HG03159 (cell line): ENCODE measurements at regions not wholly inside any gene's neighbourhood (a gene's known extent, or its start where the extent isn't known, plus 50 kb on each side); places are given as distances from the start of the nearest gene placed in this dataset.

Experiments used
- ATAC-seq: cut with Tn5 transposase; IDR thresholded peaks from one replicate; pipeline ENCODE4 v1.9.1; 2021; ENCODE audit warnings: mild to moderate bottlenecking, moderate library complexity; ENCODE audit not compliant: unreplicated experiment

DNA sequence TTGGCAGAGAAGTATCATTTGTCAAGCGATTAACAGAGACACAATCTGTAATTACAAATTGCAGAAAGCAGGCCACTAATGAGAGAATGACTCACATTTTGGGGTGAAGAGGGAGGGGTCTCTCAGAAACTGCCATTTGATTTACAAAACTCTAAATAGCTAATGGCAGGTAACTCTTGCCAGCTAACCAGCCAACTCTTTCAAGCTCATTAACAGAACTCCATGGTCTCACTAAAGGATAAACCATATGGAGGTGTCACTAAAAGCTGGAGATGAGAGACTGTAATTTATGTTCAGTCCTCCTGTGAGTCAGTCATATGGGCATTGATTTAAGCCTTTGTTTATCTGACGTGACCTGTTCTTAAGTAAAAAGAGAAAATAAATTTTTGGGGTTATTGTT, 336.4 kb downstream of the FOXG1 start:
- ATAC-seq, result no peak

DNA sequence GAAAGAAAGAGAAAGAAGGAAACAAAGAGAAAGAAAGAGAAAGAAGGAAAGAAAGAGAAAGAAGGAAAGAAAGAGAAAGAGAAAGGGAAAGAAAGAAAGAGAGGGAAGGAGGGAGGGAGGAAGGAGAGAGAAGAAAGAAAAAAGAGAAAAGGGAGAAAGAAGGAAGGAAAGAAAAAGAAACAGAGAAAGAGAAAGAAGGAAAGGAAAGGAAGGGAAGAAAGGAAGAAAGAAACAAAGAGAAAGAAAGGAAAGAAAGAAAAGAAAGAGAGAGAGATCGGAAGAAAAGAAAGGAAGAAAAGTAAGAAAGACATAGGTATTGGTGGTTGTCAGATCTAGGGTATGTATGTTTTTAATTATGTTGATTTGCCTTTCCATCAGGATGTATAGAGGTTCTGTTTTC, 342.3 kb downstream of the FOXG1 start:
- ATAC-seq, result no peak

DNA sequence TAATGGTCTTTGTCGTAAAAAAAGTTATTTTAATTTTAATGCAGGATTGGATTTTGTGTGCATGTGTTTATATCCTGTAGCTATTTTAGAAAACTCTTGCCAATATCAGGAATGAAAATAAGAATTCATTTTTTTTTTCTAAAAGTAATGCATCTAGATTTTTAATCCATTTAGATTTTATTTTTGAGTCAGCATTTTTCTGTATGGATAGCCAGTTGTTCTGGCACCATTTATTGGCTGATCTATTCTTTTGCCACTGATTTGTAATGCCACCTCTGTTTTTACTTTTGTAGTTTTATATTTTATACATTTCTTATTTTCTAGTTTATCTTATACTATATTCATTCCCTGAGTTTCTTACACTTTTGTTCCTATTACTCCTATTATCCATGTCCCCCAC, 343.0 kb downstream of the FOXG1 start:
- no peak for ATAC-seq

DNA sequence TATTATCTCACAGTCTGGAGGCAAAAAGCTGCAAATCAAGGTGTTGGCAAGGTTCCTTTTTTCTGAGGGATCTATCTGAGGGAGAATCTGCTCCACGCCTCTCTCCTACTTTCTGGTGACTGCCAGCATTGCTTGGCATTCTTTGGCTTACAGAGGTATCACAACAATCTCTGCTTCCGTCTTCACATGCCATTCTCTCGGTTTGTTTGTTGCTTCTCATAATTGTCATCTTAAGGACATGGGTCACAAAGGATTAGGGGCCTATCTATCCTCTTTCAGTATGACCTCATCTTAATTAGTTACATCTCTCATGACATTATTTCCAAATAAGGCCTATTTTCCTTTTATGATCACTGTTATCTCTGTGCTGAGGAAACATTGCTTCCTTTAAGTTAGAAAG, 345.0 kb downstream of the FOXG1 start:
- ATAC-seq, result no peak

GRCh38 chr14:29123017-29123416, 356.4 kb downstream of the FOXG1 start:
- no peak for ATAC-seq

DNA sequence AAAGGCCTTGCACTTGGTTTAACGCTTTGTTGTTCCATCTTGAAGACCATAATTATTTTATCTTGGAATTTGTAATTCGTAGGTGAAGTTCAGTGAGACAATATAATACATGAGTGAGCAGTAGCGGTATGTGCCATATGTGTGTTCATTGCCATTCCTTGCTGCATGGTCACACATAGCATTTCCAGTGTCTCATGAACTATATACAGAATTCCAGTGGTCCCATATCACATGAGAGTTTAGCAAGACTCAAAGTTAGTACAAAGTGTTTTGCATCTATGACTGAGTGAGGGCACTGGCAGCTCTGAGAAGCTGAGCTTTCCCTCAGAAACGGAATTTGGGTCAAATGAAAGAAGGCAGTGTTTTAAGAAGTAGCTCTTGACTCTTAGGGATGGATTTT, 359.8 kb downstream of the FOXG1 start:
- no peak for ATAC-seq

DNA sequence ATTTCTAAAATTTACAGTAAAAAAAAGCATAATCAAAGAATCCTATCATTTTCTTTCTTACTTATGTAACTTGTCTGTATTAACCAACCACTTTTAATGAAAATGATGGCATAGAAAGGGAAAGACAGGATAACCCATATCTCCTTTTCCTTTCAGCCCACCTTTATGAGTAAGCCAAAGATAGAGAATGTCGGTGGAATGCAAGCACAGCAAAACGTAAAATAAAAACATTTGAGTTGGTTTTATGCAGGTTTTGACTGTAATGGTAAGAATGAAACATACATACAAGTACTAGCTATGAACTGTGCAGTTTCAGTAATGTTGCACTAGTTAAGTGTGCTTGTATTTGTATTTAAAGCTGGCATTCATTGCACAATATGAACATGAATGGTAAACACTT, 360.3 kb downstream of the FOXG1 start:
- ATAC-seq, result no peak

- no peak for ATAC-seq
Observed at GRCh38 chr14:29140016-29140415, 373.4 kb downstream of the FOXG1 start.

DNA sequence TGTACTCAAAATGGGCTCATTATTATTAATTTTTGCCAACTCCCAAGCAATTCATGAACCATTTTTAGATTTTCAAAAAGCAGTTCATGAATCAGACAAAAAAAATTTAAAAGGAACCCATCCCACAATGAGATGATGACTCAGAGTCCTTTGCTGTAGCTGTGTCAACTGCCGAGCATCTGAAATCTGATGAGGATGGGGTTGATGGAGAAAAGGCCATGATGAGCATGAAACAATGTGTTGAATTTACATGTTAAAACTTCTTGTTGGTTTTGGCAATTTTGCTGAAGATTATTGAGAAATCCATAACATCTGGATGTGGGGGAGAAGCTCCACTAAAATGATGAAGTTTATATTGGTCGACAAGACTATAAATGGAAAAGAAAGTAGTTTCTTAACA, 378.0 kb downstream of the FOXG1 start:
- ATAC-seq, result no peak

DNA sequence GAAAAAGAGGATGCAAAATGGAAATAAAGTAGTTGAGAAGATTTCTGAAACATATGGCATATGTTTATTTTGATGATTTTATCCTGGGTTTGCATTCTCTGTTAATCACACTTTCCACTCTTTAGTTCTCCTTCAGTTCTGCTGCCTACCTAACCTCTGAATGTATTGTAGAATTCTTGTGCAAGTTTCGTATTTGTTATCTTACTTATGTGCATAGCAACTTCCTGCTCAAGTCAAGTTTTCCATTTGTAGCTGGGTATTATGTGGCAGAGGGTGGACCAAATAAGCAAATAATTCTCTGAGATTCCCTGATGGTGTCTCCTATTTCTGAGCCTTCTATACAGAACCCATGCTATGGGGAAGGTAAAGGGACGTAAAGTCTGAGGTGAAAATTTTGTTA, 381.6 kb downstream of the FOXG1 start:
- no peak for ATAC-seq

DNA sequence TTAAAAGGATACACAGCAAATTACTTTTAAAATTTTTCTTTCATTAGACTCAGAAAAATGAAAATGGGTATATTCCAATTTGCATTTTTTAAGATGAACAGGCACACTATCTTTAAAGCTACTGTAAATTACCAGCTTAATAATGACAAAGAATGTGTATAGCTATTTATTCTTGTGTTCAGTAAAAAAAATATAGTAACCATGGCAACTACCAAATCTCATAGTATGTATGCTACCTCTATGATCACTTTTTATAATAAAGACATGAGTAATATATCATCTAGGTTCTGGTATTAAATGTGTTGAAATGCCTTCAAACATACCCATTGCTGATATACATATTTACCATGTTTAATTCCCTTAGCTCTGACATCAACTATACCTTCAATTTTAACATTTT, 383.2 kb downstream of the FOXG1 start:
- no peak for ATAC-seq

- ATAC-seq, result no peak
Observed at GRCh38 chr14:29150659-29151058, 384.1 kb downstream of the FOXG1 start.

DNA sequence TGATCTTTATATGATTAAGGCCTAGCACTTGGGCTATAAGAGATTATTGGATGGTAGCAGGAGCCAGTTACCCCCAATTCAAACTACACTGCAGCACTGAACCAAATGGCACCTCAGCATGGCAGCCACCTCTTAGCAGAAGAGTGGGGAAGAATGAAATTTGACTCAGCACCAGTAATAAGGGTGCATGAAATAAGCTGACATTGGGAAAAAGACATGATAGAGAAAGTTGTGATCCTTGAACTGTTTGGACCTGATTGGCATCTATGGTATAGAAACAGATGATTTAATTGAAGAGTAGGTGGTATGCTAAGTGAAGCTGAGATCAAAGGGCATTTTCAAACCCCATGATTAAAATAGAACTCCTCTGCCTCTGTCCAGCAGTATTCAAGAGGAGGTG, 389.5 kb downstream of the FOXG1 start:
- no peak for ATAC-seq

GRCh38 chr14:29161593-29161992, 395.0 kb downstream of the FOXG1 start:
- no peak for ATAC-seq

- no peak for ATAC-seq
Observed at GRCh38 chr14:29163109-29163508, 396.5 kb downstream of the FOXG1 start.

DNA sequence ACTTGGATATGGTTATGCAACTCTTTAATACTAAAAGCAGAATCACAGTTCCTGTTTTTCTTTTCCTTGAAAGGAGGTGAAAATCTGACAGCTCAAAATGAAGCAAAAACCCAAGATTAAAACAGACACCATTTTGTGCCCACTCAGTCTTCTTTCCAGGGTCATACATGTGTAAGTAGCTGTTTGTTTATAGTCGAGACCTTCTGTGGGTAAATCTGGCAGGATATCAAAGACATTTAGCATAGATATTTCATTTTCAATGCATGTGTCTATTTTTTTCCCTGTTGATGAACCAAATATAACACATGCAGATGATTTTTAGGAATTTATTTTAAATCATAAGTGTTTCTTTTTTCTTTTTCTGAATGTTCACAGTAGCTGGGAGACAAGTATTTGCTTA, 398.8 kb downstream of the FOXG1 start:
- ATAC-seq, result no peak

GRCh38 chr14:29166507-29166906, 399.9 kb downstream of the FOXG1 start:
- no peak for ATAC-seq

DNA sequence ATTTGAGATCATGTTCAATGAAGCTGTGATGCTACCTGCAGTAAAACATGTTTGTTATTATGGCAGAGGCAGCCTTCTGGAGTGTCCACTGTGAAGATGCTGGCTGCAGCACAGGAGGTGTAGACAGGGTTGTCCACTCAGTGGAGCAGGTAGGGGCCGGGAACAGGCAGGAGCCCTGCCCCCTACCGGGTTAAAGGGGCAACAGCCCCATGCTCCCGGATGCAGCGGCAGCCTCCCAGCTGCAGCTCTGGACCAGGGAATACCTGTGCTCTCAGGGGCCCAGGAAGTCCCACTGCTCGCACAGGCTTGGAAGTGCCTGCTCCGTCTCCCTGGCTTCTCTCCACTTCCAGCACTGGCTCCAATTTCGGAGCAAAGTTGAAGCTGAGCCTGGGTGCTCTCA, 401.6 kb downstream of the FOXG1 start:
- no peak for ATAC-seq

DNA sequence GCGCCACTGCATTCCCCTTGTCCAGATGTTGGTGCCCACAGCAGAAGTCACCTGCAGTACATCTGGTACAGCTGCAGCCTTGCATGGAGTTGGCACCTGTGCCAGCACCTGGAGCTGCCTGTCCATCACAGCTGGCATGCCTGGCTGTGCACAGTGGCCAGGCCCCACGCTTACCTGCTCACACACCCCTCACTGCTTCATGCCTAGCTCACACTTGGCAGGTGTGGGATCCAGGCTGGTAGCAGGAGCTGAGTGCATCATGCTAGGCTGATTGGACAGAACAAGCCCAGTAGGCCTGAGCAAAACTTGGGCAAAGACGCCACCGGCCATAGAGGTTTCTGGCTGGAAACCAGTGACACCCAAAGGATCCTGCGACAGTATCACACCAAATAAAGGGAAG, 402.8 kb downstream of the FOXG1 start:
- ATAC-seq, result no peak

DNA sequence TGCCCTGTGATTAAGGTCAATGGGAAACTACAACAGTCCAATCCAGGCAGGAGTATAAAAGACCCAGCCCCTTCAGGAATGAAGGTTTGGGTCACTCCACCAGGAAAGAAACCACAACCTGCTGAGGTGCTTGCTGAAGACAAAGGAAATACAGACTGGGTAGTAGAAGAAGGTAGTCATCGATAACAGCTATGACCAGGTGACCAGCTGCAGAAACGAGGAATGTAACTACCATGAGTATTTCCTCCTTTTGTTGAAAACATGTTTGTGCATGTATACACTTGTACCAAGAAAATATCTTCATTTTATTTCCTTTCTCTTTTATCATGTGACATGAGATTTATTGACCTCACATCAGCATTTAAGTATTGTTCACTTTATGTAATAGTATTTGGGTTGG, 409.1 kb downstream of the FOXG1 start:
- no peak for ATAC-seq

DNA sequence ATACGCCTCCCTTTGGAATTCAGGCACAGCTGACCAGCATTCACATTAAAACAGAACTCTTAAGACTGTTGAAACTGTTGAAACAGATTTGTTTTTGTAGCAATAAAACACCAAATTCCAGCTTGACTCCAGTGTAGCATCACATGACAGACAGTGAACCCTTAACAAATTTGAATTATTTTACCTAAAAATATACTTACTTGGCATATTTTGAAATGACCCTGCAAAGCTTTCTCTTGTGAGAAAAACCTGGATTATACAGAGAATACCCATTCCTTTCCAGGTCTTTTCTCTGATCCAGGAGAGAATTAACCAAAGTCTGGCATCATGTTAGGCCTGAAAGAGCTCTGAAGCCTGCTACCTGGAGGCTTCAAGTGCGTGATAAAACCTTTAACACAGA, 410.3 kb downstream of the FOXG1 start:
- no peak for ATAC-seq

- no peak for ATAC-seq
Observed at GRCh38 chr14:29178971-29179370, 412.4 kb downstream of the FOXG1 start.

GRCh38 chr14:29191092-29191491, 424.5 kb downstream of the FOXG1 start:
- ATAC-seq, result no peak

DNA sequence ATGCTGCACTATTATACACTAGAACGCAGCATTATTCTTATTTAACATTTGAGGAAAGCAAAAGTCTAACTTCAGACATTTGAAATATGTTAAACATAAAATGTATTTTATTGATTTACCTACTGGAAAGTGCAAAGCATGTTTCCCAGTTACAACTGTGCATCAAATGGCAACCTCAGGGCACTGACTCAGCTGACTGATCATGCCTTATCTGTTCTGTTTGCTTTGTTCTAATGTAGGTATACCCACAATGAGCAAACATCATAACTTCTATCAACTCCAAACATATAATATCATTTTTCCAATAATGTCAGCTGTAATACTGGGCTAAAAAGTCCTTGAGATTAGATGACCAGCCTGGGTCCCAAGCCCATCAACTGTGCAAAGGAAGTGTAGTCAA, 431.0 kb downstream of the FOXG1 start:
- ATAC-seq, result no peak
